ENCODE measurements at regions not wholly inside any gene's neighbourhood (a gene's known extent, or its start where the extent isn't known, plus 50 kb on each side); places are given as distances from the start of the nearest gene placed in this dataset.
"Not testable (repeated sequence)": the region's sequence is repeated elsewhere in the genome, so short reads cannot be mapped to it uniquely, and the experiment has no call there.

DNA sequence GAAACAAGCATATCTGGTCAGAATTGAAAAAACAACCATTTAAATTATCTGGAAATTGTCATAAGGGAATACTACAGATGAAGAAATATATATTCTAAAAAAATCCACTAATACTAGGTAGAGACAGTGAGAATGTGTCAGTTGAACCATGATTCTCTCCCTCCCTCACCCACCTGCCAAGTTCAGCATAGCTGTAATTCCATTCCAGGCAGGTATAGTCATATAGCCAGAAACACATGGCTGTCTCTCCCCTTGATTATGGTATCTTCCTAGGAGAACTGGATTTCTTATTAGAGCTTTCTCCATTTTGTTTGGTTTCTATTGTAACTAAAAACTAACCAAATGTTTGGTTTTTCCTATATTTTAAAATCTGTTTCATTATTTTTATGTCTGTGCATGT, 509.2 kb downstream of the CDH10 start:
- Mint-ChIP-seq H3K4me1 (no peaks in the 10 kb centered on the region), H3K36me3 (no peaks in the 10 kb centered on the region), H3K27me3 (no peaks in the 10 kb centered on the region), H3K4me3 (no peak overlapping the region), H3K27ac (no peak overlapping the region), H3K9me3 (peaks cover 2 to 31% (median 9%) of the 10 kb centered on the region in 9 donors)
- no peak for DNase-seq
- POLR2A ChIA-PET = no interaction called here
- no peak for ATAC-seq

DNA sequence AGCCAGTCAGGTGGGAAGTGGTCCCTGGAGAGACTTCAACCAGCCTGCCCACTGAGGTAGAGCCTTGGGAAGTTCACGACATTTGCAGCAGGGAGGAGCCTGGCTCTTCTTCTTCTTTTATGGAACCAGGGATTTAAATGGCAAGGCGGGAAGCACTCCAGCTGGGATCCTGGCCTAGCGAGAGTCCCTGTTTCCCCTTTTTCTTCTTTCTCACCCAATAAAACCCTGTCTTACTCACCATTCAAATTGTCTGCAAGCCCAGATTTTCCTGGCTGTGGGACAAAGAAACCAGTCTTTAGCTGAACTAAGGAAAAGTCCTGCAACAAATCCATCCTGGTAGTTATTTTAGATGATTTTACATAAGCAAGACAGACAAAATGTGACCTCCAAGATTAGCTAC, 503.7 kb downstream of the CDH10 start:
- DNase-seq = no peak
- Mint-ChIP-seq H3K9me3 (peaks cover 0 to 24% (median 7%) of the 10 kb centered on the region in 9 donors), H3K4me1 (no peaks in the 10 kb centered on the region), H3K27ac (no peak overlapping the region), H3K36me3 (no peaks in the 10 kb centered on the region), H3K4me3 (no peak overlapping the region), H3K27me3 (no peaks in the 10 kb centered on the region)
- POLR2A ChIA-PET = no interaction called here
- ATAC-seq = no peak

DNA sequence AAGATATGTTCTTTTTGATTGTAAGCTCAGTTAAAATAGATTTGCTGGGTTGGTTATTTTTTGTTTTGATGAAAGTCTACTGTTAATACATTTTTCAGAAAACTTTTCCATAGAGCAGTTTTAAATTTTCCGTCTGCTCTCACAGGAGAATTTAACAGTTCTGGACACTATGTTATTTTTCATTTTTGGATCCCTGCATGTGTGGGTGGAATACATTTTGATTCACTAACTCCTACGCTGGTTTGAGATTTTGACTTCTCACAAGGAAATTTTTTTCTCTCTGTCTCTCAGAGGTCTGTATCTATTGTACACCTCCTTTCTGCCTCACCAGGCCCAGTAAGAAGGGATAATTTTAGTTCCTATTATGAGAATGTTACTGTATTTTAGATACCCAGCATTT, 502.4 kb downstream of the CDH10 start:
- POLR2A ChIA-PET = no interaction called here
- peaks cover 0 to 24% (median 8%) of the 10 kb centered on the region in 9 donors for H3K9me3 Mint-ChIP-seq
- H3K4me3 Mint-ChIP-seq = no peak overlapping the region
- no peaks in the 10 kb centered on the region for H3K4me1 Mint-ChIP-seq
- H3K27ac Mint-ChIP-seq = no peak overlapping the region
- DNase-seq = no peak
- no peaks in the 10 kb centered on the region for H3K27me3 Mint-ChIP-seq
- ATAC-seq = no peak
- no peaks in the 10 kb centered on the region for H3K36me3 Mint-ChIP-seq

DNA sequence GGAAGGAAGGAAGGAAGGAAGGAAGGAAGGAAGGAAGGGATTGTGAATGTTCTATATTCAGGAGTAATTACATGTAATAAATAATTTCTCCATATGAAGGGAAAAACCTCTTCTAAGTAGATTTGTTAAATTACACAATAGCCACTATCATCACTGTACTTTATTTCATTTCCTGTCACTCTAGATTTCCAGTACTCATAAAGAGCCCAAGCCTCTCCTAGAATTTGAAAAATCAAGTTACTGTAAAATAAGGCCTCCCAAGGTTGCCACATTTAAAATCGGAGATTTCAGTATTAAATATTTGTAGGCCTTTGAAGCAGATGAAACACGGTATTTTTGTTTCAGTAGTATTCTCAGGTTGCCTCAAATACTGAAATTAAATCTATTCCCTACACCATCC, 499.0 kb downstream of the CDH10 start:
- DNase-seq = no peak
- POLR2A ChIA-PET = no interaction called here
- Mint-ChIP-seq H3K27me3 (no peaks in the 10 kb centered on the region), H3K27ac (no peak overlapping the region), H3K4me1 (no peaks in the 10 kb centered on the region), H3K9me3 (peaks cover 0 to 16% (median 5%) of the 10 kb centered on the region in 9 donors), H3K4me3 (no peak overlapping the region), H3K36me3 (no peaks in the 10 kb centered on the region)
- ATAC-seq = no peak

DNA sequence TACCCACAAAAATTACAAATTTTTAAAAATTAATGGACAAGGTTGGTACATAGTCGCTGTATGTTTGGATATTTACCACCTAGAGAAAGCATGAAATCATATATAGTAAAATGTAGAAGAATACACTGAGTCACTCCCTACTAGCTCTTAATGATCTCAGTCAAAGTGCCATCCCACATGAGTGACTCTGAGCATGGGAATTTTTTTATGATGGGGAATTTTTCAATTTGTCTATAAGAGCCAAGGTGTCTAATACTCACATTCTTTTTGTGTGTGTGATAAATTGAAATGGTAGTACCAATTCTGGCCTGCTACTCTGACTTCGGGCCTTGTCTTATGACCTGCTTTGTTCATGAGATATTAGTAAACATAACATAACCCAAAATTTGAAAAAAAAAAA, 483.2 kb downstream of the CDH10 start:
- no peak overlapping the region for H3K4me3 Mint-ChIP-seq
- H3K36me3 Mint-ChIP-seq = peaks cover 0 to 5% (median 0%) of the 10 kb centered on the region in 3 donors
- no peaks in the 10 kb centered on the region for H3K27me3 Mint-ChIP-seq
- DNase-seq = no peak
- H3K9me3 Mint-ChIP-seq = peaks cover 0 to 51% (median 17%) of the 10 kb centered on the region in 9 donors
- POLR2A ChIA-PET = no interaction called here
- no peak overlapping the region for H3K27ac Mint-ChIP-seq
- ATAC-seq = no peak
- no peaks in the 10 kb centered on the region for H3K4me1 Mint-ChIP-seq

DNA sequence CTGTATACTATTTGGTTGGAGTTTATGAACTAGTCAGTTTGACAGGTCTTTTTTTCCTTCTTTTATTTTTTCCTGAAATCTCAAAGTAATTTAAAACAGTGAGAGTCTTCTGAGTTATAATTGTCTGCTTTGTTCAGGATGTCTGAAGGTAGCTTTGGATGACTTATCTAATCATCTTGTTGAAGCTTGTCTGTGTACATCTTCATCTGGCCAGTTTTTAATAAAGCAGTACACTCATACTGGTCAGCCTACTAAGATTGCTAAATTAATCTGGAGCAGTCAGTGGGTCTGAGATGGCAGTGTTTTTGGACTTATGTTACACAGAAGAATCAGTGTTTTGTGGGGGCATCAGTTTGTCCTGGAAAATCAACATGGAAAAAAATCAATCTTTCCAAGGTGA, 482.4 kb downstream of the CDH10 start:
- Mint-ChIP-seq H3K4me1 (no peaks in the 10 kb centered on the region), H3K4me3 (no peak overlapping the region), H3K27ac (no peak overlapping the region), H3K27me3 (no peaks in the 10 kb centered on the region), H3K9me3 (peaks cover 5 to 52% (median 15%) of the 10 kb centered on the region in 9 donors), H3K36me3 (peaks cover 0 to 5% (median 0%) of the 10 kb centered on the region in 3 donors)
- ATAC-seq (no peak), DNase-seq (no peak)
- POLR2A ChIA-PET = no interaction called here

DNA sequence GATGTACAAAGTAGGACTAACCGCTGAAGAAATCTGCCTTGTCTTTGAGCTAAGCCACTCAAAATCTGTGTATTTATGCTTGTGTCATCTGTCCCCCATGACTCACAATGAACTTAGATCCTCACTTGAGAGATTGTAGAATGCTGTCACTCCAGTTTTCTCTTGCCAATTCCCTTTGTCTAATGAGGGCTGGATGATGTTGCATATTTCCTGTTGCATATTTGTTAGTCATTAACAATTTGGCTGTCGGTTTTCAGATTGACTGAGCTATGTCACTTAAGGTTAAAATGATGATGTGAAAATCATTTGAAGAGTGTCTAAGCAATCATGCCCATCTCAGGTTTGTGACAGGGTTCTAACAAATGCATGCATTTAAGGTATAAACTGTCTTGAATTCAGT, 481.7 kb downstream of the CDH10 start:
- H3K36me3 Mint-ChIP-seq = peaks cover 0 to 5% (median 0%) of the 10 kb centered on the region in 3 donors
- no peak overlapping the region for H3K27ac Mint-ChIP-seq
- H3K9me3 Mint-ChIP-seq = peaks cover 5 to 52% (median 13%) of the 10 kb centered on the region in 9 donors
- no peak for ATAC-seq
- DNase-seq = no peak
- no peak overlapping the region for H3K4me3 Mint-ChIP-seq
- POLR2A ChIA-PET = no interaction called here
- no peaks in the 10 kb centered on the region for H3K4me1 Mint-ChIP-seq
- H3K27me3 Mint-ChIP-seq = no peaks in the 10 kb centered on the region

DNA sequence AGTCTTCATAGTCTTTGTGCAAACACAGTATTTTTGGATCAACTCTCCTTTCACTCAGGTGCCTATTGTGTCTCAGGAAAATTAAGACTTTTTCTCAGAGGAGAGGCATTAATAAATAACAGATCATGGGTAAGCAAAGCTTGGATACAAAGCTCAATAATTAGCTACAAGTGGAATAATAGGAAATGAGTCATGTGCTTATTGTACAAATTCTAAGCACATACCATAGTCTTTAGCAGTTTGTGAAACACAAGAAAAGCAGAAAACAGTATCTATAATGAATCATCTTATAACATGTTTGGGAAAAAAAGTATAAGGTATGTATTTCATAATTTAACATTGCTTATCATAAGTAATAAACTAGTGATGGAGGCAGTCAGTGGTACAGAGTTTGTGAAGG, 477.0 kb downstream of the CDH10 start:
- DNase-seq (no peak), ATAC-seq (no peak)
- Mint-ChIP-seq H3K9me3 (peaks cover 0 to 41% (median 14%) of the 10 kb centered on the region in 9 donors), H3K4me1 (no peaks in the 10 kb centered on the region), H3K36me3 (peaks cover 0 to 5% (median 0%) of the 10 kb centered on the region in 3 donors), H3K4me3 (no peak overlapping the region), H3K27ac (no peak overlapping the region), H3K27me3 (no peaks in the 10 kb centered on the region)
- POLR2A ChIA-PET = no interaction called here

DNA sequence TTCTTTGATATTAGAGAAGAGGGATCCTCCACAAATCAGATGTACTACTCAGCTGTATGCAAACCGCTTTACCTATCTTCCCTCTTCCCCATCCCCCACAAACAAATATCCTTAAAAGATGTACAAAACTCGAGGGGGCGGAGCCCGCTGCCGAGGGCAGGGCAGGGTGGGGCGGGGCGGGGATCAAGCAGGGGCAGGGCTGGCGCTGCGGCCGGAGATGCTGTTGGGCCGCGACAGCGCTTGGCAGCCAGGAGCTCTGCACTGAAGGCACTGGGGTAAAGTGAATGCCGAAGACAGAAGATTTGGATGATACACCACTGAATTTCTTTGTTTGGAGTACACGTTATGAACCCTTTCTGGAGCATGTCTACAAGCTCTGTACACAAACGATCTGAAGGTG, 474.8 kb downstream of the CDH10 start:
- no peak for DNase-seq
- Mint-ChIP-seq H3K4me1 (no peaks in the 10 kb centered on the region), H3K27ac (no peak overlapping the region), H3K36me3 (no peaks in the 10 kb centered on the region), H3K4me3 (no peak overlapping the region), H3K9me3 (peaks cover 0 to 41% (median 12%) of the 10 kb centered on the region in 9 donors), H3K27me3 (no peaks in the 10 kb centered on the region)
- no peak for ATAC-seq
- POLR2A ChIA-PET = no interaction called here

DNA sequence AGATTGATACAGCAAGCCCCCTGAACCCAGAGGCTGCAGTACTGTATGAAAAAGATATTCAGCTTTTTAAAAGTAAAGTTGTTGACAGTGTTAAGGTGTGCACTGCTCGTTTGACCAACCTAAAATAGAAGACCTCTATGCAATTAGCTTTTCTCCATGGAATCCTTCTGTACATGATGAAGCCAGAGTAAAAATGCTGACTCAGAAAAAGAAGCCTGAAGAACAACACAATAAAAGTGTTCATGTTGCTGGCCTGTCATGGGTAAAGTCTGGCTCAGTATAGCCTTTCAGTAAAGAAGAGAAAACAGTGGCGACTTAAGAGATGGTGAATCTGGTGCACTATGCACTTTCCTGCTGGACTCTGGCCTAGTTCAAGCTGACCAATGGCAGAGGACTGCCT, 473.8 kb downstream of the CDH10 start:
- H3K4me1 Mint-ChIP-seq, H3K4me3 Mint-ChIP-seq, H3K36me3 Mint-ChIP-seq, H3K27me3 Mint-ChIP-seq, ATAC-seq, DNase-seq, H3K27ac Mint-ChIP-seq, POLR2A ChIA-PET: not testable (repeated sequence)
- H3K9me3 Mint-ChIP-seq = peaks cover 0 to 35% (median 12%) of the 10 kb centered on the region in 9 donors

DNA sequence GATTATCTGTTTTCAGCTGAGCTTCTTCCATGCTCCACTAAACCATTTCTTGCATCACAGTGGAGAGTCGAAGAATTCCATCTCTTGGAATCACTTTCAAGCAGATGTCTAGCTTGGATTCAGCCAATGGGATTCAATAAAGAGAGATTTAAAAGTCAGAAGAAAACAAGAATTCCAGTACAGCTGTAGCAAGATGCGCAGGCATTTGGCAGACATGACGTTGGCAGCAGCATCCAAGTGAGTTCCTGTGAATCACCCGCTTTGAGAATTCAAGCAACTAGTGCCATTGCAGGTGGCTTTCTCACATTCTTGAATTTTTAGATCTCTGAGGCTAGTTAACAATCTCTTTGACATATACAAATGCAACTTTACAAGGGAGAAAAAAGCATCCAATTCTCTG, 467.0 kb downstream of the CDH10 start:
- POLR2A ChIA-PET = no interaction called here
- peaks cover 0 to 14% (median 4%) of the 10 kb centered on the region in 9 donors for H3K9me3 Mint-ChIP-seq
- H3K27me3 Mint-ChIP-seq = no peaks in the 10 kb centered on the region
- H3K4me3 Mint-ChIP-seq = no peak overlapping the region
- H3K27ac Mint-ChIP-seq = no peak overlapping the region
- no peaks in the 10 kb centered on the region for H3K36me3 Mint-ChIP-seq
- no peak for ATAC-seq
- DNase-seq = no peak
- no peaks in the 10 kb centered on the region for H3K4me1 Mint-ChIP-seq

DNA sequence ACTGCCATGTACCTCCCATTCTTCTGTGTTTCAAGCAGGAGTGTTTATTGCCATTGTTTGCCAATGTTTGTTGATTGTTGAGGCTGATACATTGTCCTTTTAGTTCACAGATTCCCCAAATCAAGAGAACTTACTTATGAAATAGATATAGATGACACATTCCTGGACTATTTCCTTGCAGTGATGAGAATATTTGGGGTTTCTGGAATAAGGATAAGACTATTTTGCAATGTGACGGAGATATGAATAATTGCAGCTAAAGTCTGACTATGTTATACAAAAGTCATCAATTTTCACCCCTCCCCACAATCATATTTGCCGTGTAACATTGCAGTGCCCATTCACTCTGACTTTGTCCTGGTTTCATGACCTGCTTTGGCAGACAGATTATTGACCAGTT, 460.8 kb downstream of the CDH10 start:
- no peaks in the 10 kb centered on the region for H3K4me1 Mint-ChIP-seq
- no peak overlapping the region for H3K4me3 Mint-ChIP-seq
- no peaks in the 10 kb centered on the region for H3K27me3 Mint-ChIP-seq
- H3K27ac Mint-ChIP-seq = no peak overlapping the region
- H3K9me3 Mint-ChIP-seq = peaks cover 0 to 16% (median 8%) of the 10 kb centered on the region in 9 donors
- no peak for ATAC-seq
- DNase-seq = no peak
- H3K36me3 Mint-ChIP-seq = no peaks in the 10 kb centered on the region
- POLR2A ChIA-PET = no interaction called here

DNA sequence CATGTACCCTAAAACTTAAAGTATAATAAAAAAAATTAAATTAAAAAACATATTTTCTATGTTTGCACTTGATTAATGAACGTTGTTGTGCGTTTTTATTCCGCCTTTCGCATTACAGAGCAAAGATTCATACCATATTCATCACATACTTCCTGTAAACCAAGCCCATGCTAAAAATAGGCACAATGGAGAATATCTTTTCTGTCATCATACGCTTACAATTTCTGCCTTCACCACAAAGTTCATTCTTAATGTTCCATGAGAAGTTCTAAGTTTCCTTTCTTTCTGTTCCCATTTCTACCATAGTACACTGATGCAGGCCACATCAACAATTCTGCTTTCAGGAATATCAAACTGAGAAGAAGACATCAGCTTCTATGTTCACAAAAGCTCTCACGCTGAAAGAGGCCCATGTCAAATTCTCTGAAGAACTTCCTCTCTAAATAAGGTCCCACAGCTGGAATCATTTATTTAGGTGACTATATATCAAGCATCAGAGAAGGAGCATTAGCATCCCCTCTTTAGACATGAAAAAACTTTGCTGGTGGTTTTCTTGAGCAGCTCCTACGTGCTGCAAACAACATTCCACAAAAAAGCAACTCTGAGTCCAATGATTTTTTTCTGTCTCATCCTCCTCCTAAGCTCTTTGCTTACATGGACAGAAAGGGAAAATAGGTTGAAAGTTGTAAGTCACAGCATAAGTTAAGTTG, 456.4 kb downstream of the CDH10 start:
- H3K9me3 Mint-ChIP-seq = peaks cover 0 to 26% (median 6%) of the 10 kb centered on the region in 9 donors
- POLR2A ChIA-PET = no interaction called here
- H3K4me1 Mint-ChIP-seq = no peaks in the 10 kb centered on the region
- ATAC-seq (no peak), DNase-seq (no peak)
- no peak overlapping the region for H3K4me3 Mint-ChIP-seq
- H3K36me3 Mint-ChIP-seq = no peaks in the 10 kb centered on the region
- H3K27me3 Mint-ChIP-seq = no peaks in the 10 kb centered on the region
- no peak overlapping the region for H3K27ac Mint-ChIP-seq

DNA sequence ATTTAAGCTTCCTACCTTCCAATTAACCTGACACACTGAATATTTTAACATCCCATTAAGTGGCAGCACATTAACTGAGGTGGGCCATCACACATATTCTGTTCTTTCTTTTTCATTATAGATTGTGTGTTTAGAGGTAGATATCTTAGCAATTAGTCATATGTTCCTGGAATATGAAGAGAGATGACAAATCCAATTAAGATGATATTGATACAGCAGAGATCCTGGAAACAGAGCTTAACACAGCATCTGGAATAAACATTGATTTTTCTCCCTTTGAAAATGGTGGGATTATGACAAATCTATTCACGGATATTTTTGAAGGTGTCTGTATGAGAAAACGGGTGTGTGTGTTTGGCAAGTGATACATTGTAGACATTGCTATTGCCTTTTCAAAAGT, 448.0 kb downstream of the CDH10 start:
- POLR2A ChIA-PET = no interaction called here
- H3K27me3 Mint-ChIP-seq = no peaks in the 10 kb centered on the region

More for the DNA sequence above, 448.0 kb downstream of the CDH10 start:
- H3K36me3 Mint-ChIP-seq = no peaks in the 10 kb centered on the region
- no peaks in the 10 kb centered on the region for H3K4me1 Mint-ChIP-seq
- no peak overlapping the region for H3K4me3 Mint-ChIP-seq
- DNase-seq (no peak), ATAC-seq (no peak)
- H3K27ac Mint-ChIP-seq = no peak overlapping the region
- H3K9me3 Mint-ChIP-seq = peaks cover 0 to 43% (median 14%) of the 10 kb centered on the region in 9 donors
